SU-DHL-6 (cell line): ENCODE measurements at regions not wholly inside any gene's neighbourhood (a gene's known extent, or its start where the extent isn't known, plus 50 kb on each side); places are given as distances from the start of the nearest gene placed in this dataset.

Experiments used
- H2AFZ ChIP-seq: fragments of 200-600 bp; sonication (generic); 2 replicates; pipeline ENCODE4 v1.6.1; 2014; ENCODE audit warnings: low read depth, mild to moderate bottlenecking, moderate library complexity, mixed read lengths, antibody characterized with exemption, low read length; ENCODE audit not compliant: severe bottlenecking
- H3F3A ChIP-seq: fragments of 200-600 bp; shearing (Covaris generic); 2 replicates; pipeline ENCODE4 v1.6.0; 2016; ENCODE audit warnings: antibody characterized with exemption, mild to moderate bottlenecking; ENCODE audit not compliant: insufficient read depth
- H3K27ac ChIP-seq: fragments of 200-600 bp; sonication (generic); 2 replicates; pipeline ENCODE4 v1.5.1; 2016; ENCODE audit warnings: low read depth, mild to moderate bottlenecking, low read length, moderate library complexity, mixed read lengths
- H3K27me3 ChIP-seq: fragments of 200-600 bp; sonication (generic), shearing (Covaris generic); 2 replicates; pipeline ENCODE4 v1.6.0; 2014; ENCODE audit warnings: mild to moderate bottlenecking, low read length
- H3K36me3 ChIP-seq: fragments of 200-600 bp; sonication (generic); 2 replicates; pipeline ENCODE4 v1.6.1; 2014; ENCODE audit warnings: mild to moderate bottlenecking, low read length, mixed read lengths
- H3K4me2 ChIP-seq: fragments of 300-600, 200-600 bp; shearing (Covaris generic), sonication (generic); 2 replicates; pipeline ENCODE4 v1.6.0; 2014; ENCODE audit warnings: low read length, low read depth, mild to moderate bottlenecking; ENCODE audit not compliant: poor library complexity, severe bottlenecking
- H3K4me3 ChIP-seq: fragments of 200-600 bp; sonication (generic); 2 replicates; pipeline ENCODE4 v1.5.1; 2014; ENCODE audit warnings: antibody characterized with exemption, low read length, mild to moderate bottlenecking, mixed read lengths; ENCODE audit not compliant: insufficient read depth, poor library complexity, severe bottlenecking
- H3K79me2 ChIP-seq: fragments of 200-600 bp; sonication (generic); 2 replicates; pipeline ENCODE4 v1.6.1; 2014; ENCODE audit warnings: mild to moderate bottlenecking, low read length, moderate library complexity; ENCODE audit not compliant: insufficient read depth
- H3K9ac ChIP-seq: fragments of 200-600 bp; sonication (generic); 2 replicates; pipeline ENCODE4 v1.7.0; 2014; ENCODE audit warnings: mild to moderate bottlenecking, low read length
- H3K9me2 ChIP-seq: fragments of 200-600 bp; sonication (generic); replicated peaks from 2 replicates; pipeline ENCODE4 v1.6.1; 2014; ENCODE audit warnings: low read length; ENCODE audit not compliant: insufficient read depth
- H3K9me3 ChIP-seq: fragments of 200-600 bp; sonication (generic); 2 replicates; pipeline ENCODE4 v1.6.1; 2014; ENCODE audit warnings: low read length, mixed read lengths; ENCODE audit not compliant: insufficient read depth
- H4K20me1 ChIP-seq: fragments of 200-600 bp; sonication (generic); 2 replicates; pipeline ENCODE4 v1.6.1; 2014; ENCODE audit warnings: low read depth, mild to moderate bottlenecking, antibody characterized with exemption, low read length, moderate library complexity, mixed read lengths
- EZH2phosphoT487 ChIP-seq: fragments of 200-600 bp; sonication (generic), shearing (Covaris generic); conservative IDR thresholded peaks from 2 replicates; pipeline ENCODE4 v1.6.1; 2018; ENCODE audit warnings: mild to moderate bottlenecking, antibody characterized with exemption, low read length, moderate library complexity, mixed read lengths
- TF ChIP-seq, protein P1 (sequence below): fragments of 200-600 bp; sonication (generic); IDR thresholded peaks from one replicate; pipeline ENCODE4 v1.5.1; 2017; ENCODE audit warnings: antibody characterized with exemption, mild to moderate bottlenecking, low read length, moderate library complexity; ENCODE audit not compliant: insufficient read depth, poor library complexity, severe bottlenecking

DNA sequence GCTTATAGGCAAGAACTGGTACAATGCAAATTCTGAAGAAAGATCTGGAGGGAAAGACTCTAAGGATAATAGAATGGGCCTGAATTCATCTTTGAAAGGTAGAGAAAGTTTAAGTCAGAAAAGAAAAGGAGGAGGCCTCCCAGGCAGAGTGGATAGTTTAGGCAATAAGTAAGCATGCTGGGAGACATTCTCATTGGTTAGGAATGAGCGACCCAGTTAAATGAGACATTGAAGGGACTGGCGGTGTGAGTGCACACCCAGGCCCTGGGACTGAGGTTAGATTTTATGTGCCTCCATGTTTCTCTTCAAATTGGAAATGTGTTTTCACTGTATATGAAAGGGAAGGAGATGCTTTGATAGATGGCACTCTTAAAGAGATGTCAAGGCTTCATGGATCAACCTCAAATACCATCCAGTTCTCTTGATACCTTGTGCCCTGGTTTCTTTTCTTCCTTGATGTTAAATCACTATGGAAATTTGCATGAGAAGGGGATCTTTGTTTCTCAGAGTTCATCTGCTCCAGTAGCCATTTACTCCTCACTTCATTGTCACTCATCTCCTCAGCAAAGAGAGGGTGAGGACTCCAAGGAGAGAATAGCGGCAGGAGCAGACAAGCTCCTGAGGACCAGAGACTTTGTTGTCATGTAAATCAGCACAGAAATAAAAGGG lies 584.2 kb upstream of the INTU start:
- Histone ChIP-seq H3K36me3 (no peaks in the 10 kb centered on the region), H3K9ac (no peak overlapping the region), H4K20me1 (no peaks in the 10 kb centered on the region), H3F3A (no peaks in the 10 kb centered on the region), H3K79me2 (no peaks in the 10 kb centered on the region), H3K9me2 (no peaks in the 10 kb centered on the region), H3K27me3 (no peaks in the 10 kb centered on the region), H3K9me3 (no peaks in the 10 kb centered on the region), H3K4me3 (no peak overlapping the region), H2AFZ (no peak overlapping the region), H3K4me2 (no peak overlapping the region), H3K27ac (no peak overlapping the region)
- TF ChIP-seq EZH2phosphoT487 = no peak
- TF ChIP-seq, protein P1, sequence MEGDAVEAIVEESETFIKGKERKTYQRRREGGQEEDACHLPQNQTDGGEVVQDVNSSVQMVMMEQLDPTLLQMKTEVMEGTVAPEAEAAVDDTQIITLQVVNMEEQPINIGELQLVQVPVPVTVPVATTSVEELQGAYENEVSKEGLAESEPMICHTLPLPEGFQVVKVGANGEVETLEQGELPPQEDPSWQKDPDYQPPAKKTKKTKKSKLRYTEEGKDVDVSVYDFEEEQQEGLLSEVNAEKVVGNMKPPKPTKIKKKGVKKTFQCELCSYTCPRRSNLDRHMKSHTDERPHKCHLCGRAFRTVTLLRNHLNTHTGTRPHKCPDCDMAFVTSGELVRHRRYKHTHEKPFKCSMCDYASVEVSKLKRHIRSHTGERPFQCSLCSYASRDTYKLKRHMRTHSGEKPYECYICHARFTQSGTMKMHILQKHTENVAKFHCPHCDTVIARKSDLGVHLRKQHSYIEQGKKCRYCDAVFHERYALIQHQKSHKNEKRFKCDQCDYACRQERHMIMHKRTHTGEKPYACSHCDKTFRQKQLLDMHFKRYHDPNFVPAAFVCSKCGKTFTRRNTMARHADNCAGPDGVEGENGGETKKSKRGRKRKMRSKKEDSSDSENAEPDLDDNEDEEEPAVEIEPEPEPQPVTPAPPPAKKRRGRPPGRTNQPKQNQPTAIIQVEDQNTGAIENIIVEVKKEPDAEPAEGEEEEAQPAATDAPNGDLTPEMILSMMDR = no peak

DNA sequence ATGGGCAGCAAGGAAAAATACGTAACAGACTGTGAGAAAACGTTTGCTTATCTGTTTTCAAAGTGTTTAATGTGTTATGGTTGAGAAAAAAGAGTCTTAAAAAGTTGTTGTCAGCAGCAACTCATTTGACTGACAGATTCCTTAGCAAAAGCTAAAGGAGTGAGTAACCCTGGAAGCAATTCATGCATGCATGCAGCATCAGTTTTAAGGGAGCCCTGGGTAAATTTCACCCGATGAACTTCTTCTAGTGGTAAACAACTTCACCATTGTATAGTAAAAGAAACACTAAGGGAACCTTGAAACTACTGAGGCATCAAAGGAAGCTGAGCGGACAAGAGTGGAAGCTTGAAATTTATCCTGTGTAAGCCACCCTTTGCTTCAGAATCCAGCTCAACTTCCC lies 583.2 kb upstream of the INTU start:
- Histone ChIP-seq H3K27me3 (no peaks in the 10 kb centered on the region), H3K27ac (no peak overlapping the region), H3K9me2 (no peaks in the 10 kb centered on the region), H3K4me2 (no peak overlapping the region), H3K79me2 (no peaks in the 10 kb centered on the region), H3F3A (no peaks in the 10 kb centered on the region), H3K9ac (no peak overlapping the region), H3K36me3 (no peaks in the 10 kb centered on the region), H3K4me3 (no peak overlapping the region), H4K20me1 (no peaks in the 10 kb centered on the region), H3K9me3 (no peaks in the 10 kb centered on the region), H2AFZ (no peak overlapping the region)
- TF ChIP-seq EZH2phosphoT487 = no peak
- TF ChIP-seq, protein P1 = no peak

DNA sequence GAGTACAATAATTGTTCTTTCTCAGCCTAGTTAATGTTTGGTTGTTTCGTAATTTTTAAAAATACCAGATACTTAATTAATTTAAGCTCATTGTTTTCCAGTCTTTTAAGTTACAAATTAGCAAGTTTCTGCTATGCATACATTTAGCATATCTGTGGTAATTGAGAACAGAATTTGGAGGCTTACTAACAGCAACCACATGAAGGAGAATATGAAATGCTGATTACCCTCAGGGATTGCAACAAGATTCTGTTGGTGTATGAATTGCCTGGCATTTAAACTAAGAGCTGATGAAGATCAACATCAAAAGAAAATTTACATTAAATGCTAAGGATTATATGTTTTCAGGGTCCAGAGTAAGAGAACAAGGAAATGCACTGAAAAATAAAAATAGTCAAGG lies 580.0 kb upstream of the INTU start:
- Histone ChIP-seq H3K27me3 (no peaks in the 10 kb centered on the region), H2AFZ (no peak overlapping the region), H4K20me1 (no peaks in the 10 kb centered on the region), H3F3A (no peaks in the 10 kb centered on the region), H3K9me2 (no peaks in the 10 kb centered on the region), H3K79me2 (no peaks in the 10 kb centered on the region), H3K4me2 (no peak overlapping the region), H3K4me3 (no peak overlapping the region), H3K9ac (no peak overlapping the region), H3K27ac (no peak overlapping the region), H3K9me3 (no peaks in the 10 kb centered on the region), H3K36me3 (no peaks in the 10 kb centered on the region)
- TF ChIP-seq, protein P1 = no peak
- no peak for TF ChIP-seq EZH2phosphoT487
